IPS-18c (cell line): ENCODE measurements at regions not wholly inside any gene's neighbourhood (a gene's known extent, or its start where the extent isn't known, plus 50 kb on each side); places are given as distances from the start of the nearest gene placed in this dataset.

Source experiments
- H3K4me3 ChIP-seq: 2 replicates; pipeline ENCODE4 v1.7.0; 2013; ENCODE audit warnings: low read depth, mild to moderate bottlenecking, low read length, moderate library complexity; ENCODE audit not compliant: insufficient read depth
- H3K9me3 ChIP-seq: one replicate; pipeline ENCODE4 v1.6.1; 2013; ENCODE audit warnings: mild to moderate bottlenecking, low read length, moderate library complexity; ENCODE audit not compliant: control insufficient read depth, insufficient read depth

GRCh38 chr15:29346998-29347397, 77.4 kb upstream of the NSMCE3 start:
- no peak overlapping the region for H3K4me3 ChIP-seq
- H3K9me3 ChIP-seq, result no peaks in the 10 kb centered on the region

GRCh38 chr15:29345549-29346525, 76.2 kb upstream of the NSMCE3 start:
- Histone ChIP-seq H3K9me3 (no peaks in the 10 kb centered on the region), H3K4me3 (peak overlapping the region; percentile 32; the same call in 1 of the 2 replicates)

- no peak overlapping the region for H3K4me3 ChIP-seq
- no peaks in the 10 kb centered on the region for H3K9me3 ChIP-seq
Observed at GRCh38 chr15:29344474-29344873, 74.9 kb upstream of the NSMCE3 start.

GRCh38 chr15:29343229-29343628, 73.6 kb upstream of the NSMCE3 start:
- no peaks in the 10 kb centered on the region for H3K9me3 ChIP-seq
- no peak overlapping the region for H3K4me3 ChIP-seq

GRCh38 chr15:29342201-29342600, 72.6 kb upstream of the NSMCE3 start:
- Histone ChIP-seq H3K9me3 (no peaks in the 10 kb centered on the region), H3K4me3 (no peak overlapping the region)

GRCh38 chr15:29337156-29337959, 67.7 kb upstream of the NSMCE3 start:
- Histone ChIP-seq H3K4me3 (no peak overlapping the region), H3K9me3 (no peaks in the 10 kb centered on the region)

- no peak overlapping the region for H3K4me3 ChIP-seq
- no peaks in the 10 kb centered on the region for H3K9me3 ChIP-seq
Observed at GRCh38 chr15:29334544-29334943, 64.9 kb upstream of the NSMCE3 start.

GRCh38 chr15:29333261-29333660, 63.6 kb upstream of the NSMCE3 start:
- Histone ChIP-seq H3K9me3 (no peaks in the 10 kb centered on the region), H3K4me3 (no peak overlapping the region)

GRCh38 chr15:29331669-29332068, 62.0 kb upstream of the NSMCE3 start:
- Histone ChIP-seq H3K4me3 (no peak overlapping the region), H3K9me3 (no peaks in the 10 kb centered on the region)

- Histone ChIP-seq H3K9me3 (no peaks in the 10 kb centered on the region), H3K4me3 (no peak overlapping the region)
Observed at GRCh38 chr15:29331071-29331470, 61.4 kb upstream of the NSMCE3 start.

- Histone ChIP-seq H3K9me3 (no peaks in the 10 kb centered on the region), H3K4me3 (no peak overlapping the region)
Observed at GRCh38 chr15:29324746-29325145, 55.1 kb upstream of the NSMCE3 start.

- H3K4me3 ChIP-seq, result no peak overlapping the region
Observed at GRCh38 chr15:29323557-29323956, 53.9 kb upstream of the NSMCE3 start.

GRCh38 chr15:29322415-29322814, 52.8 kb upstream of the NSMCE3 start:
- no peaks in the 10 kb centered on the region for H3K9me3 ChIP-seq
- H3K4me3 ChIP-seq, result no peak overlapping the region

More at GRCh38 chr15:29323557-29323956, 53.9 kb upstream of the NSMCE3 start:
- no peaks in the 10 kb centered on the region for H3K9me3 ChIP-seq

GRCh38 chr15:29320420-29320819, 50.8 kb upstream of the NSMCE3 start:
- Histone ChIP-seq H3K9me3 (no peaks in the 10 kb centered on the region), H3K4me3 (no peak overlapping the region)

GRCh38 chr15:29319823-29320222, 50.2 kb upstream of the NSMCE3 start:
- H3K4me3 ChIP-seq, result no peak overlapping the region
- H3K9me3 ChIP-seq, result no peaks in the 10 kb centered on the region
